ENCODE measurements at regions not wholly inside any gene's neighbourhood (a gene's known extent, or its start where the extent isn't known, plus 50 kb on each side); places are given as distances from the start of the nearest gene placed in this dataset.
"Not testable (repeated sequence)": the region's sequence is repeated elsewhere in the genome, so short reads cannot be mapped to it uniquely, and the experiment has no call there.

GRCh38 chr12:112684742-112685141 lies 106.8 kb upstream of the RPH3A start:
- no TSS peak for BruUV-seq (replicated peaks)
- intact Hi-C loops (cut with micrococcal nuclease; ENCODE audit: unreplicated experiment) = no loop called here
- Mint-ChIP-seq H3K27ac (ENCODE audit: unreplicated experiment) (no peak overlapping the region), H3K4me3 (ENCODE audit: low read depth, unreplicated experiment) (no peak overlapping the region), H3K4me1 (ENCODE audit: low read depth, unreplicated experiment) (no peaks in the 10 kb centered on the region), H3K36me3 (ENCODE audit: insufficient read depth, unreplicated experiment) (no peaks in the 10 kb centered on the region), H3K9me3 (ENCODE audit: low read depth, unreplicated experiment) (no peaks in the 10 kb centered on the region), H3K27me3 (ENCODE audit: unreplicated experiment) (peaks cover 80% of the 10 kb centered on the region)
- CTCF ChIA-PET = no interaction called here
- no peak for TF ChIP-seq CTCF (IDR thresholded peaks at IDR 0.05; ENCODE audit: unreplicated experiment)
- no peak for DNase-seq

GRCh38 chr12:112685321-112685720 lies 106.2 kb upstream of the RPH3A start:
- H3K4me1 Mint-ChIP-seq (ENCODE audit: low read depth, unreplicated experiment) = no peaks in the 10 kb centered on the region
- no peaks in the 10 kb centered on the region for H3K9me3 Mint-ChIP-seq (ENCODE audit: low read depth, unreplicated experiment)
- CTCF ChIA-PET = no interaction called here
- no peak overlapping the region for H3K27ac Mint-ChIP-seq (ENCODE audit: unreplicated experiment)
- no peak overlapping the region for H3K4me3 Mint-ChIP-seq (ENCODE audit: low read depth, unreplicated experiment)
- no peak for TF ChIP-seq CTCF (IDR thresholded peaks at IDR 0.05; ENCODE audit: unreplicated experiment)
- no TSS peak for BruUV-seq (replicated peaks)
- intact Hi-C loops (cut with micrococcal nuclease; ENCODE audit: unreplicated experiment) = no loop called here
- H3K36me3 Mint-ChIP-seq (ENCODE audit: insufficient read depth, unreplicated experiment) = no peaks in the 10 kb centered on the region
- no peak for DNase-seq
- peaks cover 80% of the 10 kb centered on the region for H3K27me3 Mint-ChIP-seq (ENCODE audit: unreplicated experiment)

- no TSS peak for BruUV-seq (replicated peaks)
- CTCF ChIA-PET = no interaction called here
- Mint-ChIP-seq H3K27ac (ENCODE audit: unreplicated experiment) (no peak overlapping the region), H3K36me3 (ENCODE audit: insufficient read depth, unreplicated experiment) (no peaks in the 10 kb centered on the region), H3K4me3 (ENCODE audit: low read depth, unreplicated experiment) (no peak overlapping the region), H3K4me1 (ENCODE audit: low read depth, unreplicated experiment) (no peaks in the 10 kb centered on the region), H3K9me3 (ENCODE audit: low read depth, unreplicated experiment) (no peaks in the 10 kb centered on the region), H3K27me3 (ENCODE audit: unreplicated experiment) (peaks cover 77% of the 10 kb centered on the region)
- intact Hi-C loops (cut with micrococcal nuclease; ENCODE audit: unreplicated experiment) = no loop called here
- no peak for TF ChIP-seq CTCF (IDR thresholded peaks at IDR 0.05; ENCODE audit: unreplicated experiment)
- DNase-seq = peak; percentile 21
Measured at GRCh38 chr12:112686373-112686772, 105.2 kb upstream of the RPH3A start.

GRCh38 chr12:112694065-112694464 lies 97.5 kb upstream of the RPH3A start:
- Mint-ChIP-seq H3K4me3 (ENCODE audit: low read depth, unreplicated experiment) (no peak overlapping the region), H3K4me1 (ENCODE audit: low read depth, unreplicated experiment) (no peaks in the 10 kb centered on the region), H3K27me3 (ENCODE audit: unreplicated experiment) (peaks cover 64% of the 10 kb centered on the region), H3K9me3 (ENCODE audit: low read depth, unreplicated experiment) (no peaks in the 10 kb centered on the region), H3K27ac (ENCODE audit: unreplicated experiment) (no peak overlapping the region), H3K36me3 (ENCODE audit: insufficient read depth, unreplicated experiment) (no peaks in the 10 kb centered on the region)
- CTCF ChIA-PET = interaction anchor here (0.7 kb wide), 1 partner anchor 1559 kb away, joined by 3 read pairs; no protein-coding TSS in a partner anchor
- no peak for DNase-seq
- no TSS peak for BruUV-seq (replicated peaks)
- intact Hi-C loops (cut with micrococcal nuclease; ENCODE audit: unreplicated experiment) = no loop called here
- TF ChIP-seq CTCF (IDR thresholded peaks at IDR 0.05; ENCODE audit: unreplicated experiment) = no peak

- intact Hi-C loops (cut with micrococcal nuclease; ENCODE audit: unreplicated experiment); H3K36me3 Mint-ChIP-seq (ENCODE audit: insufficient read depth, unreplicated experiment): not testable (repeated sequence)
Measured at GRCh38 chr12:112697441-112697840, 94.1 kb upstream of the RPH3A start.

More at GRCh38 chr12:112697441-112697840, 94.1 kb upstream of the RPH3A start:
- BruUV-seq (replicated peaks); DNase-seq; H3K9me3 Mint-ChIP-seq (ENCODE audit: low read depth, unreplicated experiment); H3K4me3 Mint-ChIP-seq (ENCODE audit: low read depth, unreplicated experiment); H3K27ac Mint-ChIP-seq (ENCODE audit: unreplicated experiment); H3K4me1 Mint-ChIP-seq (ENCODE audit: low read depth, unreplicated experiment): not testable (repeated sequence)
- CTCF ChIA-PET = interaction anchor here (0.6 kb wide), 1 partner anchor 253 kb away, joined by 3 read pairs; no protein-coding TSS in a partner anchor
- H3K27me3 Mint-ChIP-seq (ENCODE audit: unreplicated experiment) = peaks cover 67% of the 10 kb centered on the region

All from Calu3 (cell line).